ENCODE measurements at regions not wholly inside any gene's neighbourhood (a gene's known extent, or its start where the extent isn't known, plus 50 kb on each side); places are given as distances from the start of the nearest gene placed in this dataset.

- DNase-seq (ENCODE audit: low spot score): no peak
These were observed 135.1 kb upstream of the GEMIN8 start for GRCh38 chrX:14164828-14165227.

GRCh38 chrX:14125462-14125861 is 95.8 kb upstream of the GEMIN8 start:
- no peak for DNase-seq (ENCODE audit: low spot score)

- DNase-seq (ENCODE audit: low spot score): no peak
These were observed 94.9 kb upstream of the GEMIN8 start for GRCh38 chrX:14124562-14124961.

GRCh38 chrX:14095702-14096101 is 66.0 kb upstream of the GEMIN8 start:
- peak; percentile 33 for DNase-seq (ENCODE audit: low spot score)

- DNase-seq (ENCODE audit: low spot score): no peak
These were observed 64.5 kb upstream of the GEMIN8 start for GRCh38 chrX:14094191-14094590.

GRCh38 chrX:14084466-14084865 is 54.8 kb upstream of the GEMIN8 start:
- DNase-seq (ENCODE audit: low spot score): no peak

GRCh38 chrX:14083783-14084182 is 54.1 kb upstream of the GEMIN8 start:
- DNase-seq (ENCODE audit: low spot score): no peak

GRCh38 chrX:14079891-14080430 is 50.3 kb upstream of the GEMIN8 start:
- DNase-seq (ENCODE audit: low spot score): no peak
